ENCODE measurements at regions not wholly inside any gene's neighbourhood (a gene's known extent, or its start where the extent isn't known, plus 50 kb on each side); places are given as distances from the start of the nearest gene placed in this dataset.
"Not testable (repeated sequence)": the region's sequence is repeated elsewhere in the genome, so short reads cannot be mapped to it uniquely, and the experiment has no call there.

DNA sequence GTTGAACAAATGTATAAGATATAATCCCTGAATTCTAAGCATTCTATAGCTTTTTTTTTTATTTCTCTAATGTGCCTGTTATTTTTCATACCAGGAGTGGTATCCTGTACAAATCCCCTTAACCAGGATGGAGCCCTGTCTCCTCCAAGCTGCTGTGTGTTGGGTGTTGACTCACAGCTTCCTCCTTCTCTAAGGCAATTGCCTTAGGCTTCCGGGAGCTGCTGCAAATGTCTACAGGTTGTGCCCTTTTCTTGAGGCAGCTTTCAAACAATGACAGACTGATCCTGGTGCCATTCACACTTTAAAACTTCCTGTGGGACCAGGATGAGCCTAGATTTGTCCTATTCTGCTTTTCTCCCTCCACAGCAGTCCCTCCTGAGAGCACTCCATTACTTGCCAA lies 173.2 kb downstream of the BTBD3 start:
- DNase-seq (ENCODE audit: low read depth, low spot score) (no peak), FAIRE-seq (no peak)
- no peak overlapping the region for H2AFZ ChIP-seq (ENCODE audit: control insufficient read depth, low read length)
- dilution Hi-C loops (cut with MboI; ENCODE audit: extremely low pct_ligation_motif_present, low sequenced_read_pairs): no loop called here
- no peak overlapping the region for H3K9ac ChIP-seq (ENCODE audit: control insufficient read depth, extremely low read depth, insufficient read depth, low read length)
- H3K4me2 ChIP-seq (ENCODE audit: control insufficient read depth, extremely low read depth, insufficient read depth, low read depth, low read length): no peak overlapping the region
- no peaks in the 10 kb centered on the region for H3K4me1 ChIP-seq (ENCODE audit: control insufficient read depth, extremely low read depth, insufficient read depth, low read length)
- no peak overlapping the region for H3K27ac ChIP-seq (ENCODE audit: control insufficient read depth, insufficient read depth, low read length)
- no peaks in the 10 kb centered on the region for H3K79me2 ChIP-seq (ENCODE audit: control insufficient read depth, insufficient read depth, low read length)
- no peak overlapping the region for H3K4me3 ChIP-seq (ENCODE audit: control insufficient read depth in 2 of 3, extremely low read depth in 1 of 3, insufficient read depth in 2 of 3, low read depth in 1 of 3, low read length in 3 of 3)
- no peaks in the 10 kb centered on the region for H3K36me3 ChIP-seq (ENCODE audit: control insufficient read depth in 2 of 2, extremely low read depth in 1 of 2, insufficient read depth in 2 of 2, low read length in 2 of 2)
- TF ChIP-seq, protein P1, sequence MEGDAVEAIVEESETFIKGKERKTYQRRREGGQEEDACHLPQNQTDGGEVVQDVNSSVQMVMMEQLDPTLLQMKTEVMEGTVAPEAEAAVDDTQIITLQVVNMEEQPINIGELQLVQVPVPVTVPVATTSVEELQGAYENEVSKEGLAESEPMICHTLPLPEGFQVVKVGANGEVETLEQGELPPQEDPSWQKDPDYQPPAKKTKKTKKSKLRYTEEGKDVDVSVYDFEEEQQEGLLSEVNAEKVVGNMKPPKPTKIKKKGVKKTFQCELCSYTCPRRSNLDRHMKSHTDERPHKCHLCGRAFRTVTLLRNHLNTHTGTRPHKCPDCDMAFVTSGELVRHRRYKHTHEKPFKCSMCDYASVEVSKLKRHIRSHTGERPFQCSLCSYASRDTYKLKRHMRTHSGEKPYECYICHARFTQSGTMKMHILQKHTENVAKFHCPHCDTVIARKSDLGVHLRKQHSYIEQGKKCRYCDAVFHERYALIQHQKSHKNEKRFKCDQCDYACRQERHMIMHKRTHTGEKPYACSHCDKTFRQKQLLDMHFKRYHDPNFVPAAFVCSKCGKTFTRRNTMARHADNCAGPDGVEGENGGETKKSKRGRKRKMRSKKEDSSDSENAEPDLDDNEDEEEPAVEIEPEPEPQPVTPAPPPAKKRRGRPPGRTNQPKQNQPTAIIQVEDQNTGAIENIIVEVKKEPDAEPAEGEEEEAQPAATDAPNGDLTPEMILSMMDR (optimal IDR thresholded peaks at IDR 0.05 in 1 of 3, IDR thresholded peaks at IDR 0.05 in 1 of 3, conservative IDR thresholded peaks at IDR 0.05 in 1 of 3; ENCODE audit: extremely low read depth in 1 of 3, insufficient read depth in 2 of 3, low read length in 3 of 3): no peak
- TF ChIP-seq EZH2 (IDR thresholded peaks at IDR 0.05; ENCODE audit: low read length): no peak
- no peaks in the 10 kb centered on the region for H3K27me3 ChIP-seq (ENCODE audit: control insufficient read depth, extremely low read depth, insufficient read depth, low read length)
- H3K9me3 ChIP-seq (ENCODE audit: control insufficient read depth, low read depth, low read length): no peaks in the 10 kb centered on the region
- no peaks in the 10 kb centered on the region for H4K20me1 ChIP-seq (ENCODE audit: control insufficient read depth, extremely low read depth, insufficient read depth, low read length)
- H3K9me1 ChIP-seq (ENCODE audit: control insufficient read depth, extremely low read depth, insufficient read depth, low read length): no peaks in the 10 kb centered on the region

DNA sequence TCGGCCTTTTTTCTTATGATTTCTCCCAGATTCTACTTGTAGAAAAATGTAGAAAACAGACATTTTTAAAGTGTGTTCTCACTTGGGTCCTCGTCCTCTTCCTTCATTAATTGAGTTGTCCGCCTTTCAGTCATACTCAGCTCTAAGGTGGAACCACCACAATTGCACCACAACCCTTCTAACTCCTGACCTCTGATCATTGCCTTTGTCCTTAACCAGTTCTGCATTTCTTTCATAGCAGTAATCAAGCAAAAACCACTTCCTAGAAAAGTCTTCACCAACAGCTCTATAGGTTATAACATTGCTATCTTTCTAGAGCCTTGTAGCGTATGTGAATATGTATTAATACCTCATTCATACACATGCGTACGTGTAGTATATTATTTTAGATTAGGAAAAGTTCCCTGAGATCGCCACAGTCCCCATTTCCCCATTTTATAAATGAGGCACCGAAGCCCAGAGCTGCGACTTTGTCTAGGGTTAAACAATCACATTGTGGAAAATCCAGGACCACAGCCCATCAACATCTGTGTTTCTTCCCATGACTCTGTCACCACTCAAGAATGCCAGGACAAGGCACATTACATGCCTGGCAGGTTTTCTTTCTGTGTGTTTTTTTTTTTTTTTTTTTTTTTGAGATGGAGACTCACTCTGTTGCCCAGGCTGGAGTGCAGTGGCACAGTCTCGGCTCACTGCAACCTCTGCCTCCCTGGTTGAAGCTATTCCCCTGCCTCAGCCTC lies 175.5 kb downstream of the BTBD3 start:
- no peaks in the 10 kb centered on the region for H3K27me3 ChIP-seq (ENCODE audit: control insufficient read depth, extremely low read depth, insufficient read depth, low read length)
- no peak for FAIRE-seq
- H3K4me3 ChIP-seq (ENCODE audit: control insufficient read depth in 2 of 3, extremely low read depth in 1 of 3, insufficient read depth in 2 of 3, low read depth in 1 of 3, low read length in 3 of 3): no peak overlapping the region
- no peak for DNase-seq (ENCODE audit: low read depth, low spot score)
- H4K20me1 ChIP-seq (ENCODE audit: control insufficient read depth, extremely low read depth, insufficient read depth, low read length): no peaks in the 10 kb centered on the region
- no peak overlapping the region for H3K27ac ChIP-seq (ENCODE audit: control insufficient read depth, insufficient read depth, low read length)
- dilution Hi-C loops (cut with MboI; ENCODE audit: extremely low pct_ligation_motif_present, low sequenced_read_pairs): no loop called here
- H3K36me3 ChIP-seq (ENCODE audit: control insufficient read depth in 2 of 2, extremely low read depth in 1 of 2, insufficient read depth in 2 of 2, low read length in 2 of 2): no peaks in the 10 kb centered on the region
- no peak overlapping the region for H3K9ac ChIP-seq (ENCODE audit: control insufficient read depth, extremely low read depth, insufficient read depth, low read length)
- TF ChIP-seq EZH2 (IDR thresholded peaks at IDR 0.05; ENCODE audit: low read length): no peak
- TF ChIP-seq, protein P1 (optimal IDR thresholded peaks at IDR 0.05 in 1 of 3, IDR thresholded peaks at IDR 0.05 in 1 of 3, conservative IDR thresholded peaks at IDR 0.05 in 1 of 3; ENCODE audit: extremely low read depth in 1 of 3, insufficient read depth in 2 of 3, low read length in 3 of 3): no peak
- no peak overlapping the region for H2AFZ ChIP-seq (ENCODE audit: control insufficient read depth, low read length)
- H3K9me3 ChIP-seq (ENCODE audit: control insufficient read depth, low read depth, low read length): no peaks in the 10 kb centered on the region
- H3K9me1 ChIP-seq (ENCODE audit: control insufficient read depth, extremely low read depth, insufficient read depth, low read length): no peaks in the 10 kb centered on the region
- no peaks in the 10 kb centered on the region for H3K79me2 ChIP-seq (ENCODE audit: control insufficient read depth, insufficient read depth, low read length)
- no peaks in the 10 kb centered on the region for H3K4me1 ChIP-seq (ENCODE audit: control insufficient read depth, extremely low read depth, insufficient read depth, low read length)
- H3K4me2 ChIP-seq (ENCODE audit: control insufficient read depth, extremely low read depth, insufficient read depth, low read depth, low read length): no peak overlapping the region

DNA sequence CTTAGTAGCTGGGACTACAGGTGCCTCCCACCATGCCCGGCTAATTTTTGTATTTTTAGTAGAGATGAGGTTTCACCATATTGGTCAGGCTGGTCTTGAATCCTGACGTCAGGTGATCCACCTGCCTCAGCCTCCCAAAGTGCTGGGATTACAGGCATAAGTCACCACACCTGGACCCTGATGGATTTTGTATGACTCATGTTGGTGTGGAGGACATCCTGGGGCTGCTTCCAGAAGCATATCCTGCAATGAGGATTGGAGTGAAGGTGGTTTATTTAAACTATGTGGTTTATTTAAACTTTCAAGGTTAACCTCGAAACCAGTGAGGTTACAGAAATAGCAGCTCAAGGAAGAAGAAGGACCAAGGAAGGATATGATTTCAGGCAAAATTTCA lies 176.1 kb downstream of the BTBD3 start:
- FAIRE-seq; H3K27me3 ChIP-seq (ENCODE audit: control insufficient read depth, extremely low read depth, insufficient read depth, low read length); H2AFZ ChIP-seq (ENCODE audit: control insufficient read depth, low read length); H4K20me1 ChIP-seq (ENCODE audit: control insufficient read depth, extremely low read depth, insufficient read depth, low read length); H3K79me2 ChIP-seq (ENCODE audit: control insufficient read depth, insufficient read depth, low read length); dilution Hi-C loops (cut with MboI; ENCODE audit: extremely low pct_ligation_motif_present, low sequenced_read_pairs); H3K9ac ChIP-seq (ENCODE audit: control insufficient read depth, extremely low read depth, insufficient read depth, low read length); H3K27ac ChIP-seq (ENCODE audit: control insufficient read depth, insufficient read depth, low read length); H3K4me3 ChIP-seq (ENCODE audit: control insufficient read depth in 2 of 3, extremely low read depth in 1 of 3, insufficient read depth in 2 of 3, low read depth in 1 of 3, low read length in 3 of 3); DNase-seq (ENCODE audit: low read depth, low spot score); H3K4me2 ChIP-seq (ENCODE audit: control insufficient read depth, extremely low read depth, insufficient read depth, low read depth, low read length); H3K4me1 ChIP-seq (ENCODE audit: control insufficient read depth, extremely low read depth, insufficient read depth, low read length); H3K9me1 ChIP-seq (ENCODE audit: control insufficient read depth, extremely low read depth, insufficient read depth, low read length); H3K9me3 ChIP-seq (ENCODE audit: control insufficient read depth, low read depth, low read length); H3K36me3 ChIP-seq (ENCODE audit: control insufficient read depth in 2 of 2, extremely low read depth in 1 of 2, insufficient read depth in 2 of 2, low read length in 2 of 2): not testable (repeated sequence)
